K562 (cell line): ENCODE measurements at regions not wholly inside any gene's neighbourhood (a gene's known extent, or its start where the extent isn't known, plus 50 kb on each side); places are given as distances from the start of the nearest gene placed in this dataset.

ENCODE experiments used
- CHAMP1 ChIP-seq: fragments of 450-650 bp; IDR thresholded peaks from 2 replicates; pipeline ENCODE4 v1.6.1; 2016; ENCODE audit warnings: mild to moderate bottlenecking
- CHD1 ChIP-seq: fragments of 200-600 bp; sonication (generic); IDR thresholded peaks from one replicate; pipeline ENCODE4 v1.6.1; 2012; ENCODE audit warnings: mild to moderate bottlenecking, moderate library complexity, low read length, inconsistent platforms
- CREB1 ChIP-seq, 2 experiments: sonication (generic) in 1 of 2; formaldehyde crosslinking in 1 of 2; IDR thresholded peaks; 2 replicates each; pipeline versions ENCODE4 v1.6.1 to v1.8.0; 2012 to 2022; ENCODE audit warnings: inconsistent platforms in 1 of 2, mild to moderate bottlenecking in 1 of 2, missing genetic modification reagents in 1 of 2, moderate library complexity in 1 of 2
- CTCF ChIP-seq, 3 experiments: IDR thresholded peaks in 2 of 3; conservative IDR thresholded peaks in 1 of 3; 2 replicates each; pipeline ENCODE4 v1.5.1; 2011 to 2012; ENCODE audit warnings: low read length in 3 of 3, mild to moderate bottlenecking in 3 of 3, control low read depth in 2 of 3, improper control_type of control experiment in 1 of 3, inconsistent platforms in 1 of 3, low read depth in 1 of 3, mixed read lengths in 1 of 3, moderate library complexity in 1 of 3; ENCODE audit not compliant: insufficient read depth in 2 of 3
- HDGF ChIP-seq: fragments of 450-650 bp; IDR thresholded peaks from 2 replicates; pipeline ENCODE4 v1.6.1; 2016
- SREBF2 ChIP-seq: sonication (generic); formaldehyde crosslinking; IDR thresholded peaks from 2 replicates; pipeline ENCODE4 v1.4.0; 2020; ENCODE audit warnings: mild to moderate bottlenecking, missing genetic modification reagents
- TCF7L2 ChIP-seq: fragments of 150-350 bp; IDR thresholded peaks from 2 replicates; pipeline ENCODE4 v1.6.1; 2016; ENCODE audit warnings: low read depth, mild to moderate bottlenecking, low read length, moderate library complexity
- ZBTB43 ChIP-seq: sonication (generic); formaldehyde crosslinking; IDR thresholded peaks from 2 replicates; pipeline ENCODE4 v1.8.0; 2023; ENCODE audit warnings: mild to moderate bottlenecking, missing genetic modification reagents
- ZNF165 ChIP-seq: fragments of 250-450 bp; sonication (Bioruptor Pico); IDR thresholded peaks from 2 replicates; pipeline ENCODE4 v1.4.0; 2020; ENCODE audit warnings: borderline replicate concordance

- TF ChIP-seq ZNF165 (CRISPR knock-in tag) = no peak
- no peak for TF ChIP-seq CHD1
- TF ChIP-seq CREB1 (IDR thresholded peaks at IDR 0.05) = no peak
- no peak for TF ChIP-seq CREB1 (CRISPR knock-in tag; IDR thresholded peaks at IDR 0.05)
- no peak for TF ChIP-seq ZBTB43 (CRISPR knock-in tag)
- TF ChIP-seq CTCF (IDR thresholded peaks at IDR 0.05 in 2 of 3, conservative IDR thresholded peaks at IDR 0.05 in 1 of 3; ENCODE audit: insufficient read depth in 2 of 3, low read depth in 1 of 3, low read length in 3 of 3) = no peak
- no peak for TF ChIP-seq SREBF2 (CRISPR knock-in tag)
- no peak for TF ChIP-seq CHAMP1
- TF ChIP-seq TCF7L2 = no peak
- TF ChIP-seq HDGF = no peak
Observed at GRCh38 chr7:93773446-93773845, 117.1 kb downstream of the TFPI2 start.
